ENCODE measurements at regions not wholly inside any gene's neighbourhood (a gene's known extent, or its start where the extent isn't known, plus 50 kb on each side); places are given as distances from the start of the nearest gene placed in this dataset.

GRCh38 chr18:44502790-44503189, 177.9 kb upstream of the SETBP1 start:
- H3K4me3 ChIP-seq (ENCODE audit: low read depth in 1 of 5, low read length in 5 of 5): no peak overlapping the region
- no peaks in the 10 kb centered on the region for H3K4me1 ChIP-seq (ENCODE audit: control insufficient read depth in 5 of 5, insufficient read depth in 5 of 5, low read length in 5 of 5)
- H3K9ac ChIP-seq (ENCODE audit: low read length in 5 of 5): no peak overlapping the region
- H3K27ac ChIP-seq (ENCODE audit: low read depth, low read length): no peak overlapping the region
- no peaks in the 10 kb centered on the region for H3K36me3 ChIP-seq (ENCODE audit: control insufficient read depth in 5 of 5, insufficient read depth in 5 of 5, low read length in 5 of 5)
- H3K9me3 ChIP-seq (ENCODE audit: control insufficient read depth in 5 of 5, low read length in 5 of 5): no peaks in the 10 kb centered on the region
- H3K27me3 ChIP-seq (ENCODE audit: control insufficient read depth in 5 of 5, insufficient read depth in 4 of 5, low read length in 5 of 5): no peaks in the 10 kb centered on the region

GRCh38 chr18:44503854-44504253, 176.8 kb upstream of the SETBP1 start:
- H3K9ac ChIP-seq (ENCODE audit: low read length in 5 of 5): no peak overlapping the region
- H3K4me1 ChIP-seq (ENCODE audit: control insufficient read depth in 5 of 5, insufficient read depth in 5 of 5, low read length in 5 of 5): no peaks in the 10 kb centered on the region
- no peaks in the 10 kb centered on the region for H3K9me3 ChIP-seq (ENCODE audit: control insufficient read depth in 5 of 5, low read length in 5 of 5)
- no peaks in the 10 kb centered on the region for H3K27me3 ChIP-seq (ENCODE audit: control insufficient read depth in 5 of 5, insufficient read depth in 4 of 5, low read length in 5 of 5)
- no peak overlapping the region for H3K27ac ChIP-seq (ENCODE audit: low read depth, low read length)
- H3K36me3 ChIP-seq (ENCODE audit: control insufficient read depth in 5 of 5, insufficient read depth in 5 of 5, low read length in 5 of 5): no peaks in the 10 kb centered on the region
- no peak overlapping the region for H3K4me3 ChIP-seq (ENCODE audit: low read depth in 1 of 5, low read length in 5 of 5)

GRCh38 chr18:44507729-44508325, 172.9 kb upstream of the SETBP1 start:
- H3K9ac ChIP-seq (ENCODE audit: low read length in 5 of 5): no peak overlapping the region
- H3K27me3 ChIP-seq (ENCODE audit: control insufficient read depth in 5 of 5, insufficient read depth in 4 of 5, low read length in 5 of 5): no peaks in the 10 kb centered on the region
- H3K9me3 ChIP-seq (ENCODE audit: control insufficient read depth in 5 of 5, low read length in 5 of 5): no peaks in the 10 kb centered on the region
- H3K4me1 ChIP-seq (ENCODE audit: control insufficient read depth in 5 of 5, insufficient read depth in 5 of 5, low read length in 5 of 5): peaks cover 0 to 5% (median 0%) of the 10 kb centered on the region in 5 donors
- H3K4me3 ChIP-seq (ENCODE audit: low read depth in 1 of 5, low read length in 5 of 5): no peak overlapping the region
- H3K27ac ChIP-seq (ENCODE audit: low read depth, low read length): no peak overlapping the region
- no peaks in the 10 kb centered on the region for H3K36me3 ChIP-seq (ENCODE audit: control insufficient read depth in 5 of 5, insufficient read depth in 5 of 5, low read length in 5 of 5)

GRCh38 chr18:44508474-44508873, 172.2 kb upstream of the SETBP1 start:
- H3K27ac ChIP-seq (ENCODE audit: low read depth, low read length): no peak overlapping the region

GRCh38 chr18:44509048-44509447, 171.6 kb upstream of the SETBP1 start:
- Histone ChIP-seq H3K4me3 (ENCODE audit: low read depth in 1 of 5, low read length in 5 of 5) (no peak overlapping the region), H3K27ac (ENCODE audit: low read depth, low read length) (no peak overlapping the region), H3K4me1 (ENCODE audit: control insufficient read depth in 5 of 5, insufficient read depth in 5 of 5, low read length in 5 of 5) (peaks cover 0 to 5% (median 0%) of the 10 kb centered on the region in 5 donors), H3K9ac (ENCODE audit: low read length in 5 of 5) (no peak overlapping the region), H3K9me3 (ENCODE audit: control insufficient read depth in 5 of 5, low read length in 5 of 5) (no peaks in the 10 kb centered on the region), H3K27me3 (ENCODE audit: control insufficient read depth in 5 of 5, insufficient read depth in 4 of 5, low read length in 5 of 5) (no peaks in the 10 kb centered on the region), H3K36me3 (ENCODE audit: control insufficient read depth in 5 of 5, insufficient read depth in 5 of 5, low read length in 5 of 5) (no peaks in the 10 kb centered on the region)

More at GRCh38 chr18:44508474-44508873, 172.2 kb upstream of the SETBP1 start:
- Histone ChIP-seq H3K27me3 (ENCODE audit: control insufficient read depth in 5 of 5, insufficient read depth in 4 of 5, low read length in 5 of 5) (no peaks in the 10 kb centered on the region), H3K4me1 (ENCODE audit: control insufficient read depth in 5 of 5, insufficient read depth in 5 of 5, low read length in 5 of 5) (peaks cover 0 to 5% (median 0%) of the 10 kb centered on the region in 5 donors), H3K36me3 (ENCODE audit: control insufficient read depth in 5 of 5, insufficient read depth in 5 of 5, low read length in 5 of 5) (no peaks in the 10 kb centered on the region), H3K4me3 (ENCODE audit: low read depth in 1 of 5, low read length in 5 of 5) (no peak overlapping the region), H3K9ac (ENCODE audit: low read length in 5 of 5) (no peak overlapping the region), H3K9me3 (ENCODE audit: control insufficient read depth in 5 of 5, low read length in 5 of 5) (no peaks in the 10 kb centered on the region)

GRCh38 chr18:44510390-44510789, 170.3 kb upstream of the SETBP1 start:
- no peak overlapping the region for H3K27ac ChIP-seq (ENCODE audit: low read depth, low read length)
- H3K36me3 ChIP-seq (ENCODE audit: control insufficient read depth in 5 of 5, insufficient read depth in 5 of 5, low read length in 5 of 5): no peaks in the 10 kb centered on the region
- no peaks in the 10 kb centered on the region for H3K9me3 ChIP-seq (ENCODE audit: control insufficient read depth in 5 of 5, low read length in 5 of 5)
- no peaks in the 10 kb centered on the region for H3K27me3 ChIP-seq (ENCODE audit: control insufficient read depth in 5 of 5, insufficient read depth in 4 of 5, low read length in 5 of 5)
- H3K9ac ChIP-seq (ENCODE audit: low read length in 5 of 5): no peak overlapping the region
- H3K4me3 ChIP-seq (ENCODE audit: low read depth in 1 of 5, low read length in 5 of 5): no peak overlapping the region
- peaks cover 0 to 5% (median 0%) of the 10 kb centered on the region in 5 donors for H3K4me1 ChIP-seq (ENCODE audit: control insufficient read depth in 5 of 5, insufficient read depth in 5 of 5, low read length in 5 of 5)

- Histone ChIP-seq H3K9ac (ENCODE audit: low read length in 5 of 5) (no peak overlapping the region), H3K27ac (ENCODE audit: low read depth, low read length) (no peak overlapping the region), H3K27me3 (ENCODE audit: control insufficient read depth in 5 of 5, insufficient read depth in 4 of 5, low read length in 5 of 5) (no peaks in the 10 kb centered on the region), H3K9me3 (ENCODE audit: control insufficient read depth in 5 of 5, low read length in 5 of 5) (no peaks in the 10 kb centered on the region), H3K36me3 (ENCODE audit: control insufficient read depth in 5 of 5, insufficient read depth in 5 of 5, low read length in 5 of 5) (no peaks in the 10 kb centered on the region), H3K4me3 (ENCODE audit: low read depth in 1 of 5, low read length in 5 of 5) (no peak overlapping the region), H3K4me1 (ENCODE audit: control insufficient read depth in 5 of 5, insufficient read depth in 5 of 5, low read length in 5 of 5) (peaks cover 0 to 5% (median 0%) of the 10 kb centered on the region in 5 donors)
Observed at GRCh38 chr18:44513233-44513632, 167.5 kb upstream of the SETBP1 start.

GRCh38 chr18:44514106-44514505, 166.6 kb upstream of the SETBP1 start:
- Histone ChIP-seq H3K9ac (ENCODE audit: low read length in 5 of 5) (no peak overlapping the region), H3K4me3 (ENCODE audit: low read depth in 1 of 5, low read length in 5 of 5) (no peak overlapping the region), H3K36me3 (ENCODE audit: control insufficient read depth in 5 of 5, insufficient read depth in 5 of 5, low read length in 5 of 5) (no peaks in the 10 kb centered on the region), H3K27ac (ENCODE audit: low read depth, low read length) (no peak overlapping the region), H3K9me3 (ENCODE audit: control insufficient read depth in 5 of 5, low read length in 5 of 5) (no peaks in the 10 kb centered on the region), H3K4me1 (ENCODE audit: control insufficient read depth in 5 of 5, insufficient read depth in 5 of 5, low read length in 5 of 5) (peaks cover 0 to 5% (median 0%) of the 10 kb centered on the region in 5 donors), H3K27me3 (ENCODE audit: control insufficient read depth in 5 of 5, insufficient read depth in 4 of 5, low read length in 5 of 5) (no peaks in the 10 kb centered on the region)

GRCh38 chr18:44514766-44515165, 165.9 kb upstream of the SETBP1 start:
- no peak overlapping the region for H3K4me3 ChIP-seq (ENCODE audit: low read depth in 1 of 5, low read length in 5 of 5)
- H3K9ac ChIP-seq (ENCODE audit: low read length in 5 of 5): no peak overlapping the region
- H3K9me3 ChIP-seq (ENCODE audit: control insufficient read depth in 5 of 5, low read length in 5 of 5): no peaks in the 10 kb centered on the region
- no peaks in the 10 kb centered on the region for H3K27me3 ChIP-seq (ENCODE audit: control insufficient read depth in 5 of 5, insufficient read depth in 4 of 5, low read length in 5 of 5)
- peaks cover 0 to 5% (median 0%) of the 10 kb centered on the region in 5 donors for H3K4me1 ChIP-seq (ENCODE audit: control insufficient read depth in 5 of 5, insufficient read depth in 5 of 5, low read length in 5 of 5)
- no peaks in the 10 kb centered on the region for H3K36me3 ChIP-seq (ENCODE audit: control insufficient read depth in 5 of 5, insufficient read depth in 5 of 5, low read length in 5 of 5)
- H3K27ac ChIP-seq (ENCODE audit: low read depth, low read length): no peak overlapping the region

- Histone ChIP-seq H3K9me3 (ENCODE audit: control insufficient read depth in 5 of 5, low read length in 5 of 5) (no peaks in the 10 kb centered on the region), H3K4me3 (ENCODE audit: low read depth in 1 of 5, low read length in 5 of 5) (no peak overlapping the region), H3K27me3 (ENCODE audit: control insufficient read depth in 5 of 5, insufficient read depth in 4 of 5, low read length in 5 of 5) (no peaks in the 10 kb centered on the region), H3K9ac (ENCODE audit: low read length in 5 of 5) (no peak overlapping the region), H3K36me3 (ENCODE audit: control insufficient read depth in 5 of 5, insufficient read depth in 5 of 5, low read length in 5 of 5) (no peaks in the 10 kb centered on the region), H3K27ac (ENCODE audit: low read depth, low read length) (no peak overlapping the region), H3K4me1 (ENCODE audit: control insufficient read depth in 5 of 5, insufficient read depth in 5 of 5, low read length in 5 of 5) (no peaks in the 10 kb centered on the region)
Observed at GRCh38 chr18:44516450-44516849, 164.2 kb upstream of the SETBP1 start.

All from subcutaneous abdominal adipose tissue (tissue), 5 donors.